ENCODE measurements at regions not wholly inside any gene's neighbourhood (a gene's known extent, or its start where the extent isn't known, plus 50 kb on each side); places are given as distances from the start of the nearest gene placed in this dataset.
"Not testable (repeated sequence)": the region's sequence is repeated elsewhere in the genome, so short reads cannot be mapped to it uniquely, and the experiment has no call there.

- no peak for DNase-seq
Measured at GRCh38 chr2:150097402-150097801, 390.1 kb downstream of the RND3 start.

GRCh38 chr2:150095361-150096095, 391.9 kb downstream of the RND3 start:
- DNase-seq, result no peak

- no peak for DNase-seq
Measured at GRCh38 chr2:150091846-150092245, 395.6 kb downstream of the RND3 start.

- no peak for DNase-seq
Measured at GRCh38 chr2:150090031-150090430, 397.4 kb downstream of the RND3 start.

GRCh38 chr2:150088538-150088937, 398.9 kb downstream of the RND3 start:
- DNase-seq, result no peak

GRCh38 chr2:150085478-150085877, 402.0 kb downstream of the RND3 start:
- DNase-seq, result no peak

GRCh38 chr2:150081775-150082481, 405.5 kb downstream of the RND3 start:
- DNase-seq, result no peak

GRCh38 chr2:150076281-150076680, 411.2 kb downstream of the RND3 start:
- no peak for DNase-seq

GRCh38 chr2:150075831-150076230, 411.6 kb downstream of the RND3 start:
- DNase-seq, result no peak

- no peak for DNase-seq
Measured at GRCh38 chr2:150066490-150066889, 421.0 kb downstream of the RND3 start.

GRCh38 chr2:150063931-150064548, 423.4 kb downstream of the RND3 start:
- peak; percentile 32 for DNase-seq

GRCh38 chr2:150063432-150063889, 424.0 kb downstream of the RND3 start:
- peak; percentile 6 for DNase-seq

GRCh38 chr2:150062416-150062815, 425.1 kb downstream of the RND3 start:
- no peak for DNase-seq

GRCh38 chr2:150060341-150060740, 427.1 kb downstream of the RND3 start:
- no peak for DNase-seq

GRCh38 chr2:150059676-150060075, 427.8 kb downstream of the RND3 start:
- not testable (repeated sequence) for DNase-seq

- no peak for DNase-seq
Measured at GRCh38 chr2:150052457-150052856, 435.0 kb downstream of the RND3 start.

- DNase-seq, result no peak
Measured at GRCh38 chr2:150051004-150051403, 436.5 kb downstream of the RND3 start.

- DNase-seq, result no peak
Measured at GRCh38 chr2:150050036-150050435, 437.4 kb downstream of the RND3 start.

- DNase-seq, result no peak
Measured at GRCh38 chr2:150047620-150048222, 439.7 kb downstream of the RND3 start.

- DNase-seq, result no peak
Measured at GRCh38 chr2:150046810-150047209, 440.7 kb downstream of the RND3 start.

- no peak for DNase-seq
Measured at GRCh38 chr2:150046211-150046610, 441.3 kb downstream of the RND3 start.

- no peak for DNase-seq
Measured at GRCh38 chr2:150045601-150046000, 441.9 kb downstream of the RND3 start.

- no peak for DNase-seq
Measured at GRCh38 chr2:150043172-150043500, 444.3 kb downstream of the RND3 start.

All from NCI-H446 treated with DMSO at 0.1 percent for 48 hours (cell line).